ENCODE measurements at regions not wholly inside any gene's neighbourhood (a gene's known extent, or its start where the extent isn't known, plus 50 kb on each side); places are given as distances from the start of the nearest gene placed in this dataset.

DNA sequence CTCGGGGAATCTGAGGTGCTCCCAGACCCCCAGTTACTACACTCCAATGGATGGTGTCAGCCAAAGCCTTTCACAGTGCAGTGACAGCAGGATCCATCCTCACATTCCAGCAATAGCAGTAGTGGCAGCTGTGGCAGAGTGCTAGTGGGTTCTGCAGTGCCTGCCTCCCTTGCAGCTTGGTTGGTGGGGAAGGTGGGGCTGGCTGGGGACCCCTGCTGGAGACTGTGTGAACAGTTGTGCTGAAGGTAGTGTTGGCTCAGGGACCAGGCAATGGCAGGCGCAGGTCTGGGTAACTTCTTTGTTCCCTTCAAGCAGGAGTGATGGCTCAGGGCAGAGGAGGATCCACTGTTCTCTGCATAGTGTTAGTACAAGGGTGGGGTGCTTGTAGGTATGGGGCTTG lies 343.7 kb upstream of the TRAM1L1 start:
- Mint-ChIP-seq H3K27me3 (ENCODE audit: unreplicated experiment) (peaks cover 6% of the 10 kb centered on the region), H3K9me3 (ENCODE audit: unreplicated experiment) (no peaks in the 10 kb centered on the region), H3K4me1 (ENCODE audit: unreplicated experiment) (peaks cover 5% of the 10 kb centered on the region), H3K36me3 (ENCODE audit: unreplicated experiment) (no peaks in the 10 kb centered on the region), H3K4me3 (ENCODE audit: unreplicated experiment) (no peak overlapping the region), H3K27ac (ENCODE audit: unreplicated experiment) (no peak overlapping the region)
- no peak for DNase-seq (ENCODE audit: extremely low spot score, unreplicated experiment)
- no peak for TF ChIP-seq CTCF (IDR thresholded peaks at IDR 0.05)

DNA sequence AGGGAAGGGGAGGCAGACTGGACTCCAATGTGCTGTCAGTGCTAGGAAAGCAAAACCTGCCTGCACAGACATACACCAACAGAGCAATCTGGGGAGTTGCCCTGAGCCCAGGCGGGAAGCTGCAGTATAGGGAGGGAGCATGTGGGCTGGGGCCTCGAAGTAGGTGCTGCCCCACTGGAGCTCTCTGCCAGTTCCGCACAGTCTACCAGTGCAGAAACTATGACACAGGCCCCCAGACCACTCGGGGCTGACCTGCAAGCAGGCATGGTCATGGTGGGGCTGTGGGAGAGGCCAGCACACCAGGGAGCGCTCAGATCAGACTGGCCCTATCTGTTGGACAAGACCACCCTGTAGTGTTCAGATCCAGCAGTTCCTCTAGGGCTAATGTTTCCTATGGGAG lies 344.1 kb upstream of the TRAM1L1 start:
- DNase-seq (ENCODE audit: extremely low spot score, unreplicated experiment) = no peak
- Mint-ChIP-seq H3K27me3 (ENCODE audit: unreplicated experiment) (peaks cover 6% of the 10 kb centered on the region), H3K36me3 (ENCODE audit: unreplicated experiment) (no peaks in the 10 kb centered on the region), H3K4me3 (ENCODE audit: unreplicated experiment) (no peak overlapping the region), H3K27ac (ENCODE audit: unreplicated experiment) (no peak overlapping the region), H3K4me1 (ENCODE audit: unreplicated experiment) (peaks cover 9% of the 10 kb centered on the region), H3K9me3 (ENCODE audit: unreplicated experiment) (no peaks in the 10 kb centered on the region)
- no peak for TF ChIP-seq CTCF (IDR thresholded peaks at IDR 0.05)

GRCh38 chr4:117434424-117434823 lies 349.0 kb upstream of the TRAM1L1 start:
- no peak overlapping the region for H3K27ac Mint-ChIP-seq (ENCODE audit: unreplicated experiment)
- H3K9me3 Mint-ChIP-seq (ENCODE audit: unreplicated experiment) = no peaks in the 10 kb centered on the region
- TF ChIP-seq CTCF (IDR thresholded peaks at IDR 0.05) = no peak
- H3K4me3 Mint-ChIP-seq (ENCODE audit: unreplicated experiment) = no peak overlapping the region
- H3K4me1 Mint-ChIP-seq (ENCODE audit: unreplicated experiment) = peaks cover 10% of the 10 kb centered on the region
- peaks cover 4% of the 10 kb centered on the region for H3K27me3 Mint-ChIP-seq (ENCODE audit: unreplicated experiment)
- no peak for DNase-seq (ENCODE audit: extremely low spot score, unreplicated experiment)
- H3K36me3 Mint-ChIP-seq (ENCODE audit: unreplicated experiment) = no peaks in the 10 kb centered on the region

DNA sequence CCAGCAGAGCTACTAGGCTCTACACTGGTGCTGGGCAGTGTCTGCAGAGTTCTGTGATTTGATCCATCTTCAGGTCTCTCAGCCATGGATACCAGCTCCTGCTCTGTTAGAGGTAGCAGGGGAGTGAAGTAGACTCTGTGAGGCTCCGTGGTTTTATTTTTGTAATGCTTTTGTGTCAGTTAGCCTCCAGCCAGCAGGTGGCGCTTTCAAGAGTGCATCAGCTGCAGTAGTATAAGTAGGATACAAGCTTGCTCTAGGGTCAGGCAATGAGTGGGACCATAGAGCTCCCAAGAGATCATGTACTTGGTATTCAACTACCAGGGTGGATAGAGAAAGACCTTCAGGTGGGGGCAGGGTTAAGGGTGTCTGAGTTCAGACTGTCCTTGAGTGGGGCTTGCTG lies 362.5 kb upstream of the TRAM1L1 start:
- no peaks in the 10 kb centered on the region for H3K36me3 Mint-ChIP-seq (ENCODE audit: unreplicated experiment)
- H3K27me3 Mint-ChIP-seq (ENCODE audit: unreplicated experiment) = peaks cover 33% of the 10 kb centered on the region
- H3K4me1 Mint-ChIP-seq (ENCODE audit: unreplicated experiment) = no peaks in the 10 kb centered on the region
- TF ChIP-seq CTCF (IDR thresholded peaks at IDR 0.05) = no peak
- H3K4me3 Mint-ChIP-seq (ENCODE audit: unreplicated experiment) = no peak overlapping the region
- no peak overlapping the region for H3K27ac Mint-ChIP-seq (ENCODE audit: unreplicated experiment)
- peaks cover 24% of the 10 kb centered on the region for H3K9me3 Mint-ChIP-seq (ENCODE audit: unreplicated experiment)
- no peak for DNase-seq (ENCODE audit: extremely low spot score, unreplicated experiment)

- peaks cover 13% of the 10 kb centered on the region for H3K9me3 Mint-ChIP-seq (ENCODE audit: unreplicated experiment)
- TF ChIP-seq CTCF (IDR thresholded peaks at IDR 0.05) = no peak
- no peak overlapping the region for H3K27ac Mint-ChIP-seq (ENCODE audit: unreplicated experiment)
- H3K4me1 Mint-ChIP-seq (ENCODE audit: unreplicated experiment) = no peaks in the 10 kb centered on the region
- peaks cover 13% of the 10 kb centered on the region for H3K27me3 Mint-ChIP-seq (ENCODE audit: unreplicated experiment)
- no peak for DNase-seq (ENCODE audit: extremely low spot score, unreplicated experiment)
- H3K36me3 Mint-ChIP-seq (ENCODE audit: unreplicated experiment) = no peaks in the 10 kb centered on the region
- H3K4me3 Mint-ChIP-seq (ENCODE audit: unreplicated experiment) = no peak overlapping the region
Measured at GRCh38 chr4:117455088-117455487, 369.7 kb upstream of the TRAM1L1 start.
